H1 (cell line): ENCODE measurements at regions not wholly inside any gene's neighbourhood (a gene's known extent, or its start where the extent isn't known, plus 50 kb on each side); places are given as distances from the start of the nearest gene placed in this dataset.

Experiments
- ASH2L ChIP-seq: fragments of 200-600, 300-600 bp; sonication (generic); IDR thresholded peaks from one replicate; pipeline ENCODE4 v1.7.1; 2017; ENCODE audit warnings: low read length
- TBP ChIP-seq: IDR thresholded peaks from 2 replicates; pipeline ENCODE4 v1.6.1; 2011; ENCODE audit warnings: low read depth, low read length, improper control_type of control experiment

- TF ChIP-seq ASH2L (no peak), TBP (no peak)
- TF ChIP-seq, all 59 proteins: peak for 0
Observed at GRCh38 chr17:30586818-30587595, 109.8 kb downstream of the GOSR1 start (continued).
